HepG2 (cell line): ENCODE measurements at regions not wholly inside any gene's neighbourhood (a gene's known extent, or its start where the extent isn't known, plus 50 kb on each side); places are given as distances from the start of the nearest gene placed in this dataset.

Source experiments
- ATAC-seq: fragments of 200-7000 bp; cut with Tn5 transposase; 3 replicates; pipeline ENCODE4 v1.9.1; 2020; ENCODE audit warnings: mild to moderate bottlenecking, moderate library complexity
- BruUV-seq: library from RNA; stranded (reverse); fragments of 400-500 nt; replicated peaks from 2 replicates; lab custom pipeline; 2021; lab: Mats Ljungman, UMichigan
- CTCF ChIA-PET: fragments of 300-600 bp; formaldehyde crosslinking; extraction: SDS; loops from one replicate; lab custom pipeline; 2021; ENCODE audit warnings: low total read pairs, inconsistent platforms, low intra/inter-chr PET ratio; lab: Yijun Ruan, JAX
- POLR2A ChIA-PET: fragments of 350-600 bp; sonication (Branson Sonifier 250); formaldehyde crosslinking; loops from one replicate; lab custom pipeline; 2020; ENCODE audit warnings: antibody characterized with exemption, inconsistent platforms; lab: Yijun Ruan, JAX
- DNase-seq: peaks from one replicate; pipeline ENCODE4 v3.0.0-alpha.2; 2015; ENCODE audit warnings: low spot score
- FAIRE-seq: peaks from 3 replicates; lab custom pipeline; 2011; peaks lifted over from hg19 to GRCh38; lab: Jason Lieb, UNC
- H2AFZ ChIP-seq: one replicate; pipeline ENCODE4 v1.6.1; 2011; ENCODE audit warnings: low read length, inconsistent platforms
- H3K27ac ChIP-seq: fragments of 300-600 bp; 3 replicates; pipeline ENCODE4 v1.8.0; 2011; ENCODE audit warnings: mixed run types, mild to moderate bottlenecking, mixed read lengths, low read length, inconsistent platforms; ENCODE audit not compliant: insufficient read depth; ENCODE audit errors: extremely low read length
- H3K27me3 ChIP-seq, 2 experiments: fragments of 200-600 bp in 1 of 2; 2 replicates in 1 of 2; 3 replicates in 1 of 2; pipeline versions ENCODE4 v1.6.0 to v1.8.0; 2011; ENCODE audit warnings: low read length in 2 of 2, mild to moderate bottlenecking in 2 of 2, moderate library complexity in 2 of 2, inconsistent platforms in 1 of 2; ENCODE audit not compliant: insufficient read depth in 2 of 2, control insufficient read depth in 1 of 2
- H3K36me3 ChIP-seq, 2 experiments: fragments of 200-600 bp in 1 of 2; replicated peaks in 1 of 2; 2 replicates in 1 of 2; 3 replicates in 1 of 2; pipeline versions ENCODE4 v1.5.1 to v1.8.0; 2011; ENCODE audit warnings: low read length in 2 of 2, inconsistent platforms in 1 of 2; ENCODE audit not compliant: insufficient read depth in 2 of 2, control insufficient read depth in 1 of 2
- H3K4me1 ChIP-seq: 2 replicates; pipeline ENCODE4 v1.5.1; 2012; ENCODE audit warnings: low read length, inconsistent platforms; ENCODE audit not compliant: insufficient read depth
- H3K4me2 ChIP-seq: 2 replicates; pipeline ENCODE4 v1.6.0; 2011; ENCODE audit warnings: low read depth, low read length, inconsistent platforms
- H3K4me3 ChIP-seq, 3 experiments: fragments of 200-600 bp in 1 of 3; sonication (generic), shearing (Covaris generic) in 1 of 3; replicated peaks in 1 of 3; 2 replicates each; pipeline ENCODE4 v1.5.1; 2011 to 2016; ENCODE audit warnings: low read length in 3 of 3, inconsistent platforms in 2 of 3, low read depth in 2 of 3, mild to moderate bottlenecking in 2 of 3, control low read depth in 1 of 3, mixed read lengths in 1 of 3; ENCODE audit not compliant: insufficient read depth in 1 of 3
- H3K79me2 ChIP-seq: one replicate; pipeline ENCODE4 v1.6.1; 2011; ENCODE audit warnings: low read length, inconsistent platforms; ENCODE audit not compliant: insufficient read depth
- H3K9ac ChIP-seq: 2 replicates; pipeline ENCODE4 v1.6.0; 2011; ENCODE audit warnings: mild to moderate bottlenecking, low read depth, low read length, inconsistent platforms; ENCODE audit not compliant: insufficient read depth
- H3K9me3 ChIP-seq: 2 replicates; pipeline ENCODE4 v1.5.1; 2012; ENCODE audit warnings: mild to moderate bottlenecking, low read length
- H4K20me1 ChIP-seq: 2 replicates; pipeline ENCODE4 v1.6.0; 2011; ENCODE audit warnings: inconsistent platforms, mild to moderate bottlenecking, low read length, moderate library complexity; ENCODE audit not compliant: insufficient read depth
- CCDC6 ChIP-seq: sonication (generic); formaldehyde crosslinking; IDR thresholded peaks from 2 replicates; pipeline ENCODE4 v1.8.1; 2022; ENCODE audit warnings: mild to moderate bottlenecking, missing genetic modification reagents, moderate library complexity
- CHD4 ChIP-seq: fragments of 200-600 bp; sonication (generic); IDR thresholded peaks from 2 replicates; pipeline ENCODE4 v1.7.0; 2017; ENCODE audit warnings: mild to moderate bottlenecking, low read length, borderline replicate concordance
- JARID2 ChIP-seq: sonication (generic); formaldehyde crosslinking; IDR thresholded peaks from 2 replicates; pipeline ENCODE4 v1.8.1; 2023; ENCODE audit warnings: missing genetic modification reagents, inconsistent platforms; ENCODE audit not compliant: insufficient replicate concordance
- KLF12 ChIP-seq: sonication (generic); formaldehyde crosslinking; IDR thresholded peaks from 2 replicates; pipeline ENCODE4 v1.4.0; 2020; ENCODE audit warnings: missing genetic modification reagents, borderline replicate concordance
- NR2F2 ChIP-seq: IDR thresholded peaks from 2 replicates; pipeline ENCODE4 v1.6.1; 2012; ENCODE audit warnings: low read depth, inconsistent platforms, borderline replicate concordance
- PHF20 ChIP-seq: sonication (generic); formaldehyde crosslinking; IDR thresholded peaks from 2 replicates; pipeline ENCODE4 v1.5.0; 2020; ENCODE audit warnings: mild to moderate bottlenecking, missing genetic modification reagents
- POLR2G ChIP-seq: fragments of 200-400 bp; formaldehyde crosslinking; IDR thresholded peaks from 2 replicates; pipeline ENCODE4 v1.6.1; 2018; ENCODE audit warnings: mild to moderate bottlenecking, low read depth, low read length, moderate library complexity
- SAP130 ChIP-seq: IDR thresholded peaks from 2 replicates; pipeline ENCODE4 v1.6.1; 2016; ENCODE audit warnings: low read depth
- WGBS: methylation state at CpG from one replicate; pipeline ENCODE4 v1.1.6; 2017; ENCODE audit warnings: low lambda C conversion rate; 5-methylcytosine and 5-hydroxymethylcytosine counted together
- in situ Hi-C: cut with HindIII; loops from 2 replicates; pipeline ENCODE4 v1.10.0; 2017; ENCODE audit warnings: low pct_unique_long_range_greater_than_20kb; ENCODE audit not compliant: extremely low pct_ligation_motif_present
- intact Hi-C: fragments of 100-400 bp; cut with micrococcal nuclease; formaldehyde crosslinking; loops from one replicate; pipeline ENCODE4 v1.10.0; 2022; ENCODE audit not compliant: unreplicated experiment
- TF ChIP-seq, protein P1 (sequence below), 2 experiments: fragments of 450-650 bp in 1 of 2; sonication (generic) in 1 of 2; formaldehyde crosslinking in 1 of 2; IDR thresholded peaks; 2 replicates each; pipeline versions ENCODE4 v1.6.1 to v1.8.0; 2016 to 2022; ENCODE audit warnings: antibody characterized with exemption in 1 of 2, mild to moderate bottlenecking in 1 of 2, missing genetic modification reagents in 1 of 2
- TF ChIP-seq, protein P2 (sequence below): sonication (generic); formaldehyde crosslinking; IDR thresholded peaks from 2 replicates; pipeline ENCODE4 v1.5.0; 2020; ENCODE audit warnings: missing genetic modification reagents
- TF ChIP-seq, protein P3 (sequence below): sonication (generic); formaldehyde crosslinking; IDR thresholded peaks from 2 replicates; pipeline ENCODE4 v1.4.0; 2020; ENCODE audit warnings: missing genetic modification reagents

DNA sequence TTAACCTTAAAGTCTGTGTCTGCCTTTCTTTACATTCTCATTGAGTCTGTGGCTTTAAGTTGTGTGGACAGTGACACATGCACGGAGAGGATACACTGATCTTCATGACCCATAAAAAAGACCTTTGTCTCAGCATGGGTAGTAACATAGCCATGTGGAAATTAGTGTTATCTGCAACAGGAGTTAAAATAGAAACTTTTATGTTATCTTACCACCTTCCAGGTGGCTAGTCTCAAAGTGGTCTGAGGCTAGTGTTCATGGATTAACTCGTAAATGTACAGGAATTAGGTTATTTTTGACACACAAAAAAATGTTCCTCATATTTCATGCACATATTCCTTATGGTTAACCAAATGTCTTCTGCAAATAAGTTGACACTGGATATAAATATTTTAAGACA is 607.0 kb downstream of the ISL1 start:
- H2AFZ ChIP-seq, result no peak overlapping the region
- no peaks in the 10 kb centered on the region for H3K4me1 ChIP-seq
- WGBS, result 0% methylated on average over 2 of the region's 2 CpGs
- no peak for ATAC-seq
- H3K36me3 ChIP-seq, result no peaks in the 10 kb centered on the region
- H3K27me3 ChIP-seq, result no peaks in the 10 kb centered on the region; a peak in 1 of 5 replicates
- intact Hi-C loops (no loop called here), in situ Hi-C loops (no loop called here)
- ChIA-PET CTCF (no interaction called here), POLR2A (no interaction called here)
- H4K20me1 ChIP-seq, result no peaks in the 10 kb centered on the region
- no peaks in the 10 kb centered on the region for H3K79me2 ChIP-seq
- H3K4me2 ChIP-seq, result no peak overlapping the region
- no peak overlapping the region for H3K27ac ChIP-seq
- no TSS peak for BruUV-seq
- FAIRE-seq, result no peak
- no peak overlapping the region for H3K9ac ChIP-seq
- DNase-seq, result no peak
- H3K9me3 ChIP-seq, result no peaks in the 10 kb centered on the region
- H3K4me3 ChIP-seq, result no peak overlapping the region
- TF ChIP-seq NR2F2 (no peak), CCDC6 (no peak), JARID2 (no peak), PHF20 (no peak), SAP130 (CRISPR knock-in tag) (no peak), KLF12 (CRISPR knock-in tag) (no peak), CHD4 (no peak), POLR2G (no peak)
- TF ChIP-seq, protein P1, sequence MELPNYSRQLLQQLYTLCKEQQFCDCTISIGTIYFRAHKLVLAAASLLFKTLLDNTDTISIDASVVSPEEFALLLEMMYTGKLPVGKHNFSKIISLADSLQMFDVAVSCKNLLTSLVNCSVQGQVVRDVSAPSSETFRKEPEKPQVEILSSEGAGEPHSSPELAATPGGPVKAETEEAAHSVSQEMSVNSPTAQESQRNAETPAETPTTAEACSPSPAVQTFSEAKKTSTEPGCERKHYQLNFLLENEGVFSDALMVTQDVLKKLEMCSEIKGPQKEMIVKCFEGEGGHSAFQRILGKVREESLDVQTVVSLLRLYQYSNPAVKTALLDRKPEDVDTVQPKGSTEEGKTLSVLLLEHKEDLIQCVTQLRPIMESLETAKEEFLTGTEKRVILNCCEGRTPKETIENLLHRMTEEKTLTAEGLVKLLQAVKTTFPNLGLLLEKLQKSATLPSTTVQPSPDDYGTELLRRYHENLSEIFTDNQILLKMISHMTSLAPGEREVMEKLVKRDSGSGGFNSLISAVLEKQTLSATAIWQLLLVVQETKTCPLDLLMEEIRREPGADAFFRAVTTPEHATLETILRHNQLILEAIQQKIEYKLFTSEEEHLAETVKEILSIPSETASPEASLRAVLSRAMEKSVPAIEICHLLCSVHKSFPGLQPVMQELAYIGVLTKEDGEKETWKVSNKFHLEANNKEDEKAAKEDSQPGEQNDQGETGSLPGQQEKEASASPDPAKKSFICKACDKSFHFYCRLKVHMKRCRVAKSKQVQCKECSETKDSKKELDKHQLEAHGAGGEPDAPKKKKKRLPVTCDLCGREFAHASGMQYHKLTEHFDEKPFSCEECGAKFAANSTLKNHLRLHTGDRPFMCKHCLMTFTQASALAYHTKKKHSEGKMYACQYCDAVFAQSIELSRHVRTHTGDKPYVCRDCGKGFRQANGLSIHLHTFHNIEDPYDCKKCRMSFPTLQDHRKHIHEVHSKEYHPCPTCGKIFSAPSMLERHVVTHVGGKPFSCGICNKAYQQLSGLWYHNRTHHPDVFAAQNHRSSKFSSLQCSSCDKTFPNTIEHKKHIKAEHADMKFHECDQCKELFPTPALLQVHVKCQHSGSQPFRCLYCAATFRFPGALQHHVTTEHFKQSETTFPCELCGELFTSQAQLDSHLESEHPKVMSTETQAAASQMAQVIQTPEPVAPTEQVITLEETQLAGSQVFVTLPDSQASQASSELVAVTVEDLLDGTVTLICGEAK (IDR thresholded peaks at IDR 0.05), result no peak
- TF ChIP-seq, protein P1 (CRISPR knock-in tag; IDR thresholded peaks at IDR 0.05), result no peak
- TF ChIP-seq, protein P2, sequence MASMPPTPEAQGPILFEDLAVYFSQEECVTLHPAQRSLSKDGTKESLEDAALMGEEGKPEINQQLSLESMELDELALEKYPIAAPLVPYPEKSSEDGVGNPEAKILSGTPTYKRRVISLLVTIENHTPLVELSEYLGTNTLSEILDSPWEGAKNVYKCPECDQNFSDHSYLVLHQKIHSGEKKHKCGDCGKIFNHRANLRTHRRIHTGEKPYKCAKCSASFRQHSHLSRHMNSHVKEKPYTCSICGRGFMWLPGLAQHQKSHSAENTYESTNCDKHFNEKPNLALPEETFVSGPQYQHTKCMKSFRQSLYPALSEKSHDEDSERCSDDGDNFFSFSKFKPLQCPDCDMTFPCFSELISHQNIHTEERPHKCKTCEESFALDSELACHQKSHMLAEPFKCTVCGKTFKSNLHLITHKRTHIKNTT (CRISPR knock-in tag), result no peak
- TF ChIP-seq, protein P3, sequence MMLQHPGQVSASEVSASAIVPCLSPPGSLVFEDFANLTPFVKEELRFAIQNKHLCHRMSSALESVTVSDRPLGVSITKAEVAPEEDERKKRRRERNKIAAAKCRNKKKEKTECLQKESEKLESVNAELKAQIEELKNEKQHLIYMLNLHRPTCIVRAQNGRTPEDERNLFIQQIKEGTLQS (CRISPR knock-in tag), result no peak
